ENCODE measurements at regions not wholly inside any gene's neighbourhood (a gene's known extent, or its start where the extent isn't known, plus 50 kb on each side); places are given as distances from the start of the nearest gene placed in this dataset.

DNA sequence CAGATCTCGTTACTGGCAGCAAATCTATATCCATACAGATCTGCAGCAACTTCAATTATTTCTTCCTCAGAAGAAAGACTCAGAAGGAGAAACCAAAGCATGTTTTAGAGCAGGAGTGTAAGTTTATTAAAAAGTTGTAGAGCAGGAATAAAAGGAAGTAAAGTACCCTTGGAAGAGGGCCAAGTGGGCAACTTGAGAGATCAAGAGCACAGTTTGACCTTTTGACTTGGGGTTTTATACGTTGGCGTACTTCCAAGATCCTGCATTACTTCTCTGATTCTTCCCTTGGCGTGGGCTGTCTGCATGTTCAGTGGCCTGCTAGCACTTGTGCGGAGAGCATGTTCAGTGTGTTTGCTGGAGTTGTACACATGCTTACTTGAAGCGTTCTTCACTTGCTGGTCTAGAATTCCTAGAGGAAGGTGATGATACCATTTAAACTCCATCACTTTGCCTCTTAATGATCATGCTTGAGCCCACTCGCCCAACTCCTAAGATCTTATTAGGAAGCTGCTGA lies 1114.7 kb upstream of the PABPC4L start:
- Histone ChIP-seq H3K4me3 (no peak overlapping the region), H3K27ac (no peak overlapping the region), H3K4me2 (no peak overlapping the region), H3K4me1 (no peaks in the 10 kb centered on the region), H3K9me3 (no peaks in the 10 kb centered on the region)
- DNase-seq (ENCODE audit: low read depth in 1 of 2, low spot score in 1 of 2) (no peak), FAIRE-seq (no peak), ATAC-seq (no peak)
- POLR2A ChIA-PET: no interaction called here
- 51% methylated on average over 7 of the region's 7 CpGs for WGBS (ENCODE audit: missing lambda C conversion rate)
- TF ChIP-seq CHD4 (IDR thresholded peaks at IDR 0.05; ENCODE audit: borderline replicate concordance): no peak
- no peak for TF ChIP-seq RFX5 (IDR thresholded peaks at IDR 0.05)
- TF ChIP-seq HOXB13 (CRISPR knock-in tag; IDR thresholded peaks at IDR 0.05; ENCODE audit: low read depth): no peak
- TF ChIP-seq, protein P1, sequence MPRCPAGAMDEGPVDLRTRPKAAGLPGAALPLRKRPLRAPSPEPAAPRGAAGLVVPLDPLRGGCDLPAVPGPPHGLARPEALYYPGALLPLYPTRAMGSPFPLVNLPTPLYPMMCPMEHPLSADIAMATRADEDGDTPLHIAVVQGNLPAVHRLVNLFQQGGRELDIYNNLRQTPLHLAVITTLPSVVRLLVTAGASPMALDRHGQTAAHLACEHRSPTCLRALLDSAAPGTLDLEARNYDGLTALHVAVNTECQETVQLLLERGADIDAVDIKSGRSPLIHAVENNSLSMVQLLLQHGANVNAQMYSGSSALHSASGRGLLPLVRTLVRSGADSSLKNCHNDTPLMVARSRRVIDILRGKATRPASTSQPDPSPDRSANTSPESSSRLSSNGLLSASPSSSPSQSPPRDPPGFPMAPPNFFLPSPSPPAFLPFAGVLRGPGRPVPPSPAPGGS (IDR thresholded peaks at IDR 0.05): no peak
- TF ChIP-seq, protein P2, sequence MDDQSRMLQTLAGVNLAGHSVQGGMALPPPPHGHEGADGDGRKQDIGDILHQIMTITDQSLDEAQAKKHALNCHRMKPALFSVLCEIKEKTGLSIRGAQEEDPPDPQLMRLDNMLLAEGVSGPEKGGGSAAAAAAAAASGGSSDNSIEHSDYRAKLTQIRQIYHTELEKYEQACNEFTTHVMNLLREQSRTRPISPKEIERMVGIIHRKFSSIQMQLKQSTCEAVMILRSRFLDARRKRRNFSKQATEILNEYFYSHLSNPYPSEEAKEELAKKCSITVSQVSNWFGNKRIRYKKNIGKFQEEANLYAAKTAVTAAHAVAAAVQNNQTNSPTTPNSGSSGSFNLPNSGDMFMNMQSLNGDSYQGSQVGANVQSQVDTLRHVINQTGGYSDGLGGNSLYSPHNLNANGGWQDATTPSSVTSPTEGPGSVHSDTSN (IDR thresholded peaks at IDR 0.05): no peak
- no peak for TF ChIP-seq RCOR1 (IDR thresholded peaks at IDR 0.05; ENCODE audit: low read depth, low read length)
- TF ChIP-seq JUN (IDR thresholded peaks at IDR 0.05): no peak
- TF ChIP-seq RAD21 (conservative IDR thresholded peaks at IDR 0.05 in 1 of 2, IDR thresholded peaks at IDR 0.05 in 1 of 2): no peak
- TF ChIP-seq, protein P3, sequence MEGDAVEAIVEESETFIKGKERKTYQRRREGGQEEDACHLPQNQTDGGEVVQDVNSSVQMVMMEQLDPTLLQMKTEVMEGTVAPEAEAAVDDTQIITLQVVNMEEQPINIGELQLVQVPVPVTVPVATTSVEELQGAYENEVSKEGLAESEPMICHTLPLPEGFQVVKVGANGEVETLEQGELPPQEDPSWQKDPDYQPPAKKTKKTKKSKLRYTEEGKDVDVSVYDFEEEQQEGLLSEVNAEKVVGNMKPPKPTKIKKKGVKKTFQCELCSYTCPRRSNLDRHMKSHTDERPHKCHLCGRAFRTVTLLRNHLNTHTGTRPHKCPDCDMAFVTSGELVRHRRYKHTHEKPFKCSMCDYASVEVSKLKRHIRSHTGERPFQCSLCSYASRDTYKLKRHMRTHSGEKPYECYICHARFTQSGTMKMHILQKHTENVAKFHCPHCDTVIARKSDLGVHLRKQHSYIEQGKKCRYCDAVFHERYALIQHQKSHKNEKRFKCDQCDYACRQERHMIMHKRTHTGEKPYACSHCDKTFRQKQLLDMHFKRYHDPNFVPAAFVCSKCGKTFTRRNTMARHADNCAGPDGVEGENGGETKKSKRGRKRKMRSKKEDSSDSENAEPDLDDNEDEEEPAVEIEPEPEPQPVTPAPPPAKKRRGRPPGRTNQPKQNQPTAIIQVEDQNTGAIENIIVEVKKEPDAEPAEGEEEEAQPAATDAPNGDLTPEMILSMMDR (IDR thresholded peaks at IDR 0.05): no peak
- no peak for TF ChIP-seq FOSB (CRISPR knock-in tag; IDR thresholded peaks at IDR 0.05)
- TF ChIP-seq, protein P4, sequence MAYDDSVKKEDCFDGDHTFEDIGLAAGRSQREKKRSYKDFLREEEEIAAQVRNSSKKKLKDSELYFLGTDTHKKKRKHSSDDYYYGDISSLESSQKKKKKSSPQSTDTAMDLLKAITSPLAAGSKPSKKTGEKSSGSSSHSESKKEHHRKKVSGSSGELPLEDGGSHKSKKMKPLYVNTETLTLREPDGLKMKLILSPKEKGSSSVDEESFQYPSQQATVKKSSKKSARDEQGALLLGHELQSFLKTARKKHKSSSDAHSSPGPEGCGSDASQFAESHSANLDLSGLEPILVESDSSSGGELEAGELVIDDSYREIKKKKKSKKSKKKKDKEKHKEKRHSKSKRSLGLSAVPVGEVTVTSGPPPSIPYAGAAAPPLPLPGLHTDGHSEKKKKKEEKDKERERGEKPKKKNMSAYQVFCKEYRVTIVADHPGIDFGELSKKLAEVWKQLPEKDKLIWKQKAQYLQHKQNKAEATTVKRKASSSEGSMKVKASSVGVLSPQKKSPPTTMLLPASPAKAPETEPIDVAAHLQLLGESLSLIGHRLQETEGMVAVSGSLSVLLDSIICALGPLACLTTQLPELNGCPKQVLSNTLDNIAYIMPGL (CRISPR knock-in tag; IDR thresholded peaks at IDR 0.05; ENCODE audit: borderline replicate concordance): no peak
- TF ChIP-seq MAFK (IDR thresholded peaks at IDR 0.05; ENCODE audit: partially characterized antibody): no peak
- TF ChIP-seq ZC3H11A (IDR thresholded peaks at IDR 0.05): no peak
- TF ChIP-seq HOXB5 (CRISPR knock-in tag; IDR thresholded peaks at IDR 0.05): no peak
- no peak for TF ChIP-seq MAZ (IDR thresholded peaks at IDR 0.05; ENCODE audit: borderline replicate concordance, low read depth, low read length)
- TF ChIP-seq GATA3 (IDR thresholded peaks at IDR 0.05; ENCODE audit: borderline replicate concordance): no peak
- TF ChIP-seq, protein P5, sequence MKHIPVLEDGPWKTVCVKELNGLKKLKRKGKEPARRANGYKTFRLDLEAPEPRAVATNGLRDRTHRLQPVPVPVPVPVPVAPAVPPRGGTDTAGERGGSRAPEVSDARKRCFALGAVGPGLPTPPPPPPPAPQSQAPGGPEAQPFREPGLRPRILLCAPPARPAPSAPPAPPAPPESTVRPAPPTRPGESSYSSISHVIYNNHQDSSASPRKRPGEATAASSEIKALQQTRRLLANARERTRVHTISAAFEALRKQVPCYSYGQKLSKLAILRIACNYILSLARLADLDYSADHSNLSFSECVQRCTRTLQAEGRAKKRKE (CRISPR knock-in tag; IDR thresholded peaks at IDR 0.05; ENCODE audit: low read depth): no peak
- TF ChIP-seq HEYL (CRISPR knock-in tag; IDR thresholded peaks at IDR 0.05): no peak
- CTCF ChIA-PET: no interaction called here

DNA sequence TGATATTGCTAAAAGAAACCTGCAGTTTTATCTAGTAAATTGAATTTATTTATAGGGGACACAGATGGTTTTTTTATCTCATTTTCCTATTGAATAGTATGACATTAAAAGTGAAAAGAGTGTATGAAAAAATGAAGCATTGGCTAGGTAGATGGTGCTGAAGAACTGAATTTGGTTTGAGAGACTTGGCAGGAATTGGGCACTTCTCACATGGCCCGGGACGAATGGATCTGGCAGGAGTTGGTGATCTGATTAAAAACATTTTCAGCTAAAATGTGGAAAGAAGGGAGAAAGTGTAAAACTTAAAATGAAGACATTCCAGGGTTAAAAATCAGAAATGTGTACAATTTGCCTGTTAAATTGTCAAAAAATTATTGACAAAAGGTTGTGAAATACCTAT lies 1088.5 kb upstream of the PABPC4L start:
- ChIA-PET CTCF (no interaction called here), POLR2A (no interaction called here)
- DNase-seq (ENCODE audit: low read depth in 1 of 2, low spot score in 1 of 2) (no peak), ATAC-seq (no peak), FAIRE-seq (no peak)
- Histone ChIP-seq H3K4me1 (no peaks in the 10 kb centered on the region), H3K4me3 (no peak overlapping the region), H3K9me3 (no peaks in the 10 kb centered on the region), H3K4me2 (no peak overlapping the region), H3K27ac (no peak overlapping the region)
- TF ChIP-seq SREBF2 (IDR thresholded peaks at IDR 0.05) (no peak), HOXB5 (CRISPR knock-in tag; IDR thresholded peaks at IDR 0.05) (no peak)
- WGBS (ENCODE audit: missing lambda C conversion rate): 32% methylated on average over 2 of the region's 2 CpGs

Measured in A549 (cell line).